HEK293 (cell line): ENCODE measurements at regions not wholly inside any gene's neighbourhood (a gene's known extent, or its start where the extent isn't known, plus 50 kb on each side); places are given as distances from the start of the nearest gene placed in this dataset.
A peak's percentile ranks its signal among the peaks of the same experiment; 100 is the strongest.

Source experiments
- CTCF ChIA-PET: fragments of 350-600 bp; formaldehyde crosslinking; extraction: SDS; loops from one replicate; lab custom pipeline; 2021; ENCODE audit warnings: antibody characterized with exemption; lab: Yijun Ruan, JAX
- POLR2A ChIA-PET: fragments of 300-600 bp; formaldehyde crosslinking; extraction: SDS; loops from one replicate; lab custom pipeline; 2020; ENCODE audit warnings: antibody characterized with exemption, inconsistent platforms; lab: Yijun Ruan, JAX
- H3K27ac ChIP-seq: fragments of 200-500 bp; sonication (Bioruptor generic); 2 replicates; pipeline ENCODE4 v1.5.1; 2014; ENCODE audit warnings: low read depth, low read length, control low read depth, inconsistent platforms; ENCODE audit errors: extremely low read depth
- H3K36me3 ChIP-seq, 2 experiments: fragments of 200-500 bp in 1 of 2; sonication (Bioruptor generic) in 1 of 2; 1 replicate in 1 of 2; 2 replicates in 1 of 2; pipeline ENCODE4 v1.5.1; 2014 to 2017; ENCODE audit warnings: inconsistent platforms in 2 of 2, low read length in 2 of 2; ENCODE audit not compliant: control insufficient read depth in 2 of 2, insufficient read depth in 1 of 2
- H3K4me1 ChIP-seq: fragments of 200-500 bp; sonication (Bioruptor generic); 2 replicates; pipeline ENCODE4 v1.5.1; 2014; ENCODE audit warnings: mild to moderate bottlenecking, low read length, inconsistent platforms; ENCODE audit not compliant: control insufficient read depth, insufficient read depth
- H3K4me3 ChIP-seq: 2 replicates; pipeline ENCODE4 v1.5.1; 2011; ENCODE audit warnings: low read depth, mild to moderate bottlenecking, control low read depth, low read length, moderate library complexity
- H3K9me3 ChIP-seq: fragments of 200-500 bp; sonication (Bioruptor generic); 2 replicates; pipeline ENCODE4 v1.5.1; 2014; ENCODE audit warnings: low read depth, low read length, inconsistent platforms; ENCODE audit not compliant: control insufficient read depth, insufficient read depth
- FEZF1 ChIP-seq: fragments of 450-650 bp; formaldehyde crosslinking; IDR thresholded peaks from 2 replicates; pipeline ENCODE4 v1.5.1; 2016; ENCODE audit warnings: missing biosample characterization, missing genetic modification characterization
- GLIS1 ChIP-seq: fragments of 450-650 bp; formaldehyde crosslinking; IDR thresholded peaks from 2 replicates; pipeline ENCODE4 v1.5.1; 2016; ENCODE audit warnings: missing biosample characterization, missing genetic modification characterization
- GLIS2 ChIP-seq: fragments of 450-650 bp; formaldehyde crosslinking; IDR thresholded peaks from 2 replicates; pipeline ENCODE4 v1.5.1; 2016; ENCODE audit warnings: missing biosample characterization, missing genetic modification characterization
- SCRT2 ChIP-seq: fragments of 450-650 bp; formaldehyde crosslinking; IDR thresholded peaks from 2 replicates; pipeline ENCODE4 v1.5.1; 2016; ENCODE audit warnings: missing biosample characterization, missing genetic modification characterization
- TRIM28 ChIP-seq: IDR thresholded peaks from 2 replicates; pipeline ENCODE4 v1.6.1; 2011; ENCODE audit warnings: low read length, control low read depth, borderline replicate concordance
- ZBTB20 ChIP-seq: fragments of 450-650 bp; formaldehyde crosslinking; IDR thresholded peaks from 2 replicates; pipeline ENCODE4 v1.5.1; 2016; ENCODE audit warnings: missing biosample characterization, missing genetic modification characterization
- ZEB2 ChIP-seq: fragments of 450-650 bp; formaldehyde crosslinking; IDR thresholded peaks from 2 replicates; pipeline ENCODE4 v1.5.1; 2016; ENCODE audit warnings: missing biosample characterization, missing genetic modification characterization
- ZNF146 ChIP-seq: fragments of 450-650 bp; formaldehyde crosslinking; IDR thresholded peaks from 2 replicates; pipeline ENCODE4 v1.5.1; 2016; ENCODE audit warnings: missing biosample characterization, missing genetic modification characterization
- ZNF266 ChIP-seq: fragments of 450-650 bp; formaldehyde crosslinking; IDR thresholded peaks from 2 replicates; pipeline ENCODE4 v1.5.1; 2016; ENCODE audit warnings: missing biosample characterization, missing genetic modification characterization, low read depth
- ZNF292 ChIP-seq: fragments of 450-650 bp; formaldehyde crosslinking; IDR thresholded peaks from 2 replicates; pipeline ENCODE4 v1.5.1; 2016; ENCODE audit warnings: low read depth, missing biosample characterization, missing genetic modification characterization, borderline replicate concordance
- ZNF341 ChIP-seq: fragments of 450-650 bp; formaldehyde crosslinking; IDR thresholded peaks from 2 replicates; pipeline ENCODE4; 2016; ENCODE audit warnings: low read depth, missing biosample characterization, missing genetic modification characterization
- ZNF596 ChIP-seq: fragments of 450-650 bp; IDR thresholded peaks from 2 replicates; pipeline ENCODE4 v1.5.0; 2018; ENCODE audit warnings: missing biosample characterization, mild to moderate bottlenecking, missing genetic modification characterization, moderate library complexity
- ZNF677 ChIP-seq: fragments of 450-650 bp; IDR thresholded peaks from 2 replicates; pipeline ENCODE4 v1.5.0; 2018; ENCODE audit warnings: missing biosample characterization, mild to moderate bottlenecking, missing genetic modification characterization, moderate library complexity
- ZNF768 ChIP-seq: fragments of 450-650 bp; formaldehyde crosslinking; IDR thresholded peaks from 2 replicates; pipeline ENCODE4 v1.5.1; 2018; ENCODE audit warnings: missing biosample characterization, mild to moderate bottlenecking, missing genetic modification characterization
- ZSCAN16 ChIP-seq: fragments of 450-650 bp; formaldehyde crosslinking; IDR thresholded peaks from 2 replicates; pipeline ENCODE4 v1.5.1; 2016; ENCODE audit warnings: missing biosample characterization, missing genetic modification characterization
- TF ChIP-seq, protein P1 (sequence below): fragments of 450-650 bp; formaldehyde crosslinking; IDR thresholded peaks from 2 replicates; pipeline ENCODE4 v1.5.1; 2016; ENCODE audit warnings: missing biosample characterization, missing genetic modification characterization
- TF ChIP-seq, protein P2 (sequence below): sonication (generic); formaldehyde crosslinking; IDR thresholded peaks from 2 replicates; pipeline ENCODE4 v1.8.1; 2022; ENCODE audit warnings: mild to moderate bottlenecking, moderate library complexity, missing genetic modification reagents
- TF ChIP-seq, protein P3 (sequence below): fragments of 450-650 bp; formaldehyde crosslinking; IDR thresholded peaks from 2 replicates; pipeline ENCODE4 v1.5.1; 2016; ENCODE audit warnings: missing biosample characterization, missing genetic modification characterization
- TF ChIP-seq, protein P4 (sequence below): fragments of 450-650 bp; formaldehyde crosslinking; IDR thresholded peaks from 2 replicates; pipeline ENCODE4 v1.5.1; 2016; ENCODE audit warnings: missing biosample characterization, missing genetic modification characterization
- TF ChIP-seq, protein P5 (sequence below): fragments of 450-650 bp; formaldehyde crosslinking; optimal IDR thresholded peaks from 2 replicates; pipeline ENCODE3; 2016; ENCODE audit warnings: missing biosample characterization, mild to moderate bottlenecking, missing genetic modification characterization
- TF ChIP-seq, protein P6 (sequence below): fragments of 450-650 bp; formaldehyde crosslinking; IDR thresholded peaks from 2 replicates; pipeline ENCODE4; 2016; ENCODE audit warnings: missing biosample characterization, missing genetic modification characterization

DNA sequence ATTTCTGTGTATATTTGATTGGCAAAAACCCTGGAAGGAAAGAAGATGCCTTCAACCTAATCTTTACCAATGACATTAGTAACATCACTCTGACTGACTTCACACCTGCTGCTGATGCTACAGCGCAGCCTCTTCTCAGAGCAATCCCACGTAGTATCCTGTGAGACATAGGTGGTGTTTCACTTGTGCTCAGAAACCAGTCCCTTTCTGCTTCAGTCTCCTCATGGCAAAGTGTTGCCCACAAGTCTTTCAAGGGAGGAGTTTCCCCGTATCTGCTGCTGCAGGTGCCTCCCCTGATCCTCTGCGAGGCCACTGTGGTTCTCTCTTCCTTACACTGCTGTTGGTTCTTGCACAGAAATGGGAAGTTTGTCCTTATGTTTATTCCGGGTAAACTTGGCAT, 433.2 kb upstream of the TNP1 start:
- POLR2A ChIA-PET = no interaction called here
- CTCF ChIA-PET = no interaction called here

DNA sequence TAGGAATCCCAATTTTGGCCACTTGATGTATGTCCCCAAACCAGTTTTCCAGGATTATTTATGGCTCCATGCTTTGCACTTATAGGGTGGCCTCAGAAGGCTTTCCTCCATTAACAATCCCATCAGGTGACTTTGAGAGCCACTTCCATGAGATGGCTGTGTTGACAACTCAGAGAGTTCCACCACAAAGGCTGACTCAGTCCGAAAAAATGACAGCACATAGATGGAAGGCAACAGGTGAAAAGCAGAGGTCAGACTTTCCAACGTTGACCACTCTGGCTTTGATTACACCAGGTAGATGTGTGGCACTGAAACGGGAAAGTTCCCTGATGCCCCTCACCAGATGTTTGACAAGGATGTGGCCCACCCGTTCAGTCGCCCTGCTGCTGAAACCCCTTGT, 431.4 kb upstream of the TNP1 start:
- H3K27ac ChIP-seq = no peak overlapping the region
- no peak for TF ChIP-seq GLIS2 (tag by site-specific recombination)
- peak; percentile 69 for TF ChIP-seq SCRT2 (tag by site-specific recombination)
- TF ChIP-seq FEZF1 (tag by site-specific recombination) = no peak
- TF ChIP-seq ZNF146 (tag by site-specific recombination) = no peak

More for the DNA sequence above, 433.2 kb upstream of the TNP1 start:
- Histone ChIP-seq H3K27ac (no peak overlapping the region), H3K36me3 (no peaks in the 10 kb centered on the region), H3K4me1 (peaks cover 16% of the 10 kb centered on the region), H3K4me3 (no peak overlapping the region), H3K9me3 (no peaks in the 10 kb centered on the region; the same call in 1 of the 2 replicates)
- TF ChIP-seq, protein P1, sequence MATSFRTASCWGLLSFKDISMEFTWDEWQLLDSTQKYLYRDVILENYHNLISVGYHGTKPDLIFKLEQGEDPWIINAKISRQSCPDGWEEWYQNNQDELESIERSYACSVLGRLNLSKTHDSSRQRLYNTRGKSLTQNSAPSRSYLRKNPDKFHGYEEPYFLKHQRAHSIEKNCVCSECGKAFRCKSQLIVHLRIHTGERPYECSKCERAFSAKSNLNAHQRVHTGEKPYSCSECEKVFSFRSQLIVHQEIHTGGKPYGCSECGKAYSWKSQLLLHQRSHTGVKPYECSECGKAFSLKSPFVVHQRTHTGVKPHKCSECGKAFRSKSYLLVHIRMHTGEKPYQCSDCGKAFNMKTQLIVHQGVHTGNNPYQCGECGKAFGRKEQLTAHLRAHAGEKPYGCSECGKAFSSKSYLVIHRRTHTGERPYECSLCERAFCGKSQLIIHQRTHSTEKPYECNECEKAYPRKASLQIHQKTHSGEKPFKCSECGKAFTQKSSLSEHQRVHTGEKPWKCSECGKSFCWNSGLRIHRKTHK (tag by site-specific recombination) = no peak
- TF ChIP-seq ZNF292 (tag by site-specific recombination) (no peak), ZNF768 (tag by site-specific recombination) (no peak)
- TF ChIP-seq, protein P2, sequence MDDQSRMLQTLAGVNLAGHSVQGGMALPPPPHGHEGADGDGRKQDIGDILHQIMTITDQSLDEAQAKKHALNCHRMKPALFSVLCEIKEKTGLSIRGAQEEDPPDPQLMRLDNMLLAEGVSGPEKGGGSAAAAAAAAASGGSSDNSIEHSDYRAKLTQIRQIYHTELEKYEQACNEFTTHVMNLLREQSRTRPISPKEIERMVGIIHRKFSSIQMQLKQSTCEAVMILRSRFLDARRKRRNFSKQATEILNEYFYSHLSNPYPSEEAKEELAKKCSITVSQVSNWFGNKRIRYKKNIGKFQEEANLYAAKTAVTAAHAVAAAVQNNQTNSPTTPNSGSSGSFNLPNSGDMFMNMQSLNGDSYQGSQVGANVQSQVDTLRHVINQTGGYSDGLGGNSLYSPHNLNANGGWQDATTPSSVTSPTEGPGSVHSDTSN = no peak

DNA sequence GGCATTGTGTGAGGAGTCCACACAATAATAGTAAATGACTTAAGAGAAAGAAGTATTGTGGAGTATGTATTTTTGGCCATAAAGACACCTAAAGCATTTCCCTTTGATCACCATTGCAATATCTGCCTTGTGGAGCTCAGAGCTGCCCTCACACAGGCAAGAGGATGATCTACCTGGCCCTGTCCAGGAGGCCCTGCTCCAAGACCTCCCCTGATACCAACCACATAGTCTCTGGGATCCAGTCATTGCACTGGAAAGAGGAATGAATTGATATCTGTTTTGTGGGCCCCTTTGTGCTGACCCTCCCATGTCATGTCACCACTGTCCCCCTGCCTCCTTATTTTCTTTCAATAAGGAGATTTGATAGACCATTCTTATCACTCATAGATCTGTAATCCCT, 430.6 kb upstream of the TNP1 start:
- H3K4me1 ChIP-seq = peaks cover 16% of the 10 kb centered on the region
- H3K27ac ChIP-seq = peak overlapping the region; percentile 57
- CTCF ChIA-PET = no interaction called here
- POLR2A ChIA-PET = no interaction called here
- H3K36me3 ChIP-seq = no peaks in the 10 kb centered on the region
- H3K4me3 ChIP-seq = no peak overlapping the region
- no peaks in the 10 kb centered on the region for H3K9me3 ChIP-seq
- TF ChIP-seq GLIS1 (tag by site-specific recombination) = peak; percentile 66
- no peak for TF ChIP-seq ZEB2 (tag by site-specific recombination)
- no peak for TF ChIP-seq ZNF266 (tag by site-specific recombination)
- TF ChIP-seq, protein P3, sequence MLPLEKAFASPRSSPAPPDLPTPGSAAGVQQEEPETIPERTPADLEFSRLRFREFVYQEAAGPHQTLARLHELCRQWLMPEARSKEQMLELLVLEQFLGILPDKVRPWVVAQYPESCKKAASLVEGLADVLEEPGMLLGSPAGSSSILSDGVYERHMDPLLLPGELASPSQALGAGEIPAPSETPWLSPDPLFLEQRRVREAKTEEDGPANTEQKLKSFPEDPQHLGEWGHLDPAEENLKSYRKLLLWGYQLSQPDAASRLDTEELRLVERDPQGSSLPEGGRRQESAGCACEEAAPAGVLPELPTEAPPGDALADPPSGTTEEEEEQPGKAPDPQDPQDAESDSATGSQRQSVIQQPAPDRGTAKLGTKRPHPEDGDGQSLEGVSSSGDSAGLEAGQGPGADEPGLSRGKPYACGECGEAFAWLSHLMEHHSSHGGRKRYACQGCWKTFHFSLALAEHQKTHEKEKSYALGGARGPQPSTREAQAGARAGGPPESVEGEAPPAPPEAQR (tag by site-specific recombination) = no peak
- no peak for TF ChIP-seq ZNF677 (tag by site-specific recombination)
- no peak for TF ChIP-seq ZNF341 (tag by site-specific recombination)
- TF ChIP-seq ZBTB20 (tag by site-specific recombination) = no peak
- TF ChIP-seq ZSCAN16 (tag by site-specific recombination) = no peak
- 0 out of 2 replicates have a peak, but pooled peaks have one; percentile 10 for TF ChIP-seq TRIM28
- TF ChIP-seq, protein P4, sequence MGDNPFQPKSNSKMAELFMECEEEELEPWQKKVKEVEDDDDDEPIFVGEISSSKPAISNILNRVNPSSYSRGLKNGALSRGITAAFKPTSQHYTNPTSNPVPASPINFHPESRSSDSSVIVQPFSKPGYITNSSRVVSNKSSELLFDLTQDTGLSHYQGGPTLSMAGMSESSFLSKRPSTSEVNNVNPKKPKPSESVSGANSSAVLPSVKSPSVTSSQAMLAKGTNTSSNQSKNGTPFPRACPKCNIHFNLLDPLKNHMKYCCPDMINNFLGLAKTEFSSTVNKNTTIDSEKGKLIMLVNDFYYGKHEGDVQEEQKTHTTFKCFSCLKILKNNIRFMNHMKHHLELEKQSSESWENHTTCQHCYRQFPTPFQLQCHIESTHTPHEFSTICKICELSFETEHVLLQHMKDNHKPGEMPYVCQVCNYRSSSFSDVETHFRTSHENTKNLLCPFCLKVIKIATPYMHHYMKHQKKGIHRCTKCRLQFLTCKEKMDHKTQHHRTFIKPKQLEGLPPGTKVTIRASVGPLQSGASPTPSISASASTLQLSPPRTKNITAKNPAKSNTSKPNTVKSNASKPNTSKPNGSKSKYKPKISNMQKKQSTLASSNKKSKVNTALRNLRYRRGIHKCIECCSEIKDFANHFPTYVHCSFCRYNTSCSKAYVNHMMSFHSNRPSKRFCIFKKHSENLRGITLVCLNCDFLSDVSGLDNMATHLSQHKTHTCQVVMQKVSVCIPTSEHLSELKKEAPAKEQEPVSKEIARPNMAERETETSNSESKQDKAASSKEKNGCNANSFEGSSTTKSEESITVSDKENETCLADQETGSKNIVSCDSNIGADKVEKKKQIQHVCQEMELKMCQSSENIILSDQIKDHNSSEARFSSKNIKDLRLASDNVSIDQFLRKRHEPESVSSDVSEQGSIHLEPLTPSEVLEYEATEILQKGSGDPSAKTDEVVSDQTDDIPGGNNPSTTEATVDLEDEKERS = no peak
- TF ChIP-seq ZNF596 (tag by site-specific recombination) = no peak
- TF ChIP-seq, protein P1 (tag by site-specific recombination) = no peak
- TF ChIP-seq, protein P5, sequence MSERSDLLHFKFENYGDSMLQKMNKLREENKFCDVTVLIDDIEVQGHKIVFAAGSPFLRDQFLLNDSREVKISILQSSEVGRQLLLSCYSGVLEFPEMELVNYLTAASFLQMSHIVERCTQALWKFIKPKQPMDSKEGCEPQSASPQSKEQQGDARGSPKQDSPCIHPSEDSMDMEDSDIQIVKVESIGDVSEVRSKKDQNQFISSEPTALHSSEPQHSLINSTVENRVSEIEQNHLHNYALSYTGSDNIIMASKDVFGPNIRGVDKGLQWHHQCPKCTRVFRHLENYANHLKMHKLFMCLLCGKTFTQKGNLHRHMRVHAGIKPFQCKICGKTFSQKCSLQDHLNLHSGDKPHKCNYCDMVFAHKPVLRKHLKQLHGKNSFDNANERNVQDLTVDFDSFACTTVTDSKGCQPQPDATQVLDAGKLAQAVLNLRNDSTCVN (tag by site-specific recombination) = no peak
- TF ChIP-seq, protein P6, sequence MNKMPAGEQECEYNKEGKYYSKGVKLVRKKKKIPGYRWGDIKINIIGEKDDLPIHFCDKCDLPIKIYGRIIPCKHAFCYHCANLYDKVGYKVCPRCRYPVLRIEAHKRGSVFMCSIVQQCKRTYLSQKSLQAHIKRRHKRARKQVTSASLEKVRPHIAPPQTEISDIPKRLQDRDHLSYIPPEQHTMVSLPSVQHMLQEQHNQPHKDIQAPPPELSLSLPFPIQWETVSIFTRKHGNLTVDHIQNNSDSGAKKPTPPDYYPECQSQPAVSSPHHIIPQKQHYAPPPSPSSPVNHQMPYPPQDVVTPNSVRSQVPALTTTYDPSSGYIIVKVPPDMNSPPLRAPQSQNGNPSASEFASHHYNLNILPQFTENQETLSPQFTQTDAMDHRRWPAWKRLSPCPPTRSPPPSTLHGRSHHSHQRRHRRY (tag by site-specific recombination) = no peak

More for the DNA sequence above, 431.4 kb upstream of the TNP1 start:
- ChIA-PET POLR2A (no interaction called here), CTCF (no interaction called here)
- no peak overlapping the region for H3K4me3 ChIP-seq
- no peaks in the 10 kb centered on the region for H3K36me3 ChIP-seq
- H3K4me1 ChIP-seq = peaks cover 16% of the 10 kb centered on the region
- no peaks in the 10 kb centered on the region; the same call in 1 of the 2 replicates for H3K9me3 ChIP-seq
